ENCODE measurements at regions not wholly inside any gene's neighbourhood (a gene's known extent, or its start where the extent isn't known, plus 50 kb on each side); places are given as distances from the start of the nearest gene placed in this dataset.

DNA sequence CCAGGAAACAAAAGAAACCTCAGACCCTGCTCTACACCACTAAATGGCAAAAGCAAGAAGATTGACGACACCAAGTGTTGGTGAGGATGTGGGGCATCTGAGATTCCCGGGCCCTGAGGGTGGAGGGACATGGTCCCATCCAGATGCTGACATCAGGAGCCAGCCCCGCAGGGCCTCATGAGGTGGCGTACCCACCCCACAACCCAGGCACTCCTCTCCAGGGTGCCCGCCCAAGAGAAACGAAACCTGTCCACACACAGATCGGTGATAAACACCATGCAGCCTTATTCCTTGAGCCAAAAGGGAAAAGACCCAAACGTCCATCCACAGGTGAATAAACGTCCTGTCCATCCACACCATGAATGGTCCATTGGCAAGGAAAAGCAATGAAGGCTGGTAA is 54.8 kb upstream of the C14orf180 start:
- DNase-seq: no peak

GRCh38 chr14:104526723-104527645 is 52.6 kb upstream of the C14orf180 start:
- DNase-seq: no peak

- DNase-seq: no peak
Observed at GRCh38 chr14:104527857-104528459, 51.6 kb upstream of the C14orf180 start.

- no peak for DNase-seq
Observed at GRCh38 chr14:104528496-104528895, 51.1 kb upstream of the C14orf180 start.
